ENCODE measurements at regions not wholly inside any gene's neighbourhood (a gene's known extent, or its start where the extent isn't known, plus 50 kb on each side); places are given as distances from the start of the nearest gene placed in this dataset.

DNA sequence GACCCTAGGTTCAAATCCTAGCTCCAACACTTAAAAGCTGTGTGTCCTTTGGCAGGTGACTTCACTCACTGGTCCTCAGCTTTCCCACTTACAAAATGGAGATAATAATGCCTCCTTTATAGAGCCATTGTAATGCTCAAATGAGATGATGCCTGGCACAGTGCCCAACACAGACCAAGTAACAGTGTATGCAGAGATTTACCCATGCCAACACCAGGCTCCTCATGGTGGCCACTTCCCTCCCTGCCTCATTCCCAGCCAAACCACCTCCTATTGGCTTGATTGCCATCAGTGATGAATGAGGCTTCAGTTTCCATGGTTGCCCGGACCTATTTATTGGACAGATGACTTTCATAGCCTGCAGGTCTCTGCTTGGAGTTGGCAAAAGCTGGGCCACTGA lies 469.4 kb downstream of the CDK5RAP2 start:
- DNase-seq = peak; percentile 51 to 67

DNA sequence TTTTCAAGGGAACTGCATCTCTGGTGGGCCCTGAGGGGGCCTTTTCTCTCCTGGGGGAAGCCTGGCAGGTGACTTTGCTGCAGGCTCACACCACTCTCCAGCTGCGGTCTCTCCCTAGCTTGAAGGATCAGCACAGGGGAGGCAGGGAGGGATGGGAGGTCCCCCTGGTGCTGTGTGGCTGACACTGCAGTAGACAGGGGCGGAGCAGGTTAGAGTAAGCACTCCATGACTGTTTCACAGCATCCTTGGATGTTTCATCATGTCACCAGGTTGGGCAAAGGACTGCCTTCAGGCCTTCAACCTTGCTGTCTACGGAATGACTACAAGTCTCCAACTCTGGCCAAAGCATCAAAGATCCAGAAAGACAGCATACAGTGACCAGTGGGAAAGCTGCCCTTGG lies 470.7 kb downstream of the CDK5RAP2 start:
- DNase-seq = peak; percentile 28 to 42

GRCh38 chr9:120107138-120107537 lies 472.8 kb downstream of the CDK5RAP2 start:
- no peak for DNase-seq

DNA sequence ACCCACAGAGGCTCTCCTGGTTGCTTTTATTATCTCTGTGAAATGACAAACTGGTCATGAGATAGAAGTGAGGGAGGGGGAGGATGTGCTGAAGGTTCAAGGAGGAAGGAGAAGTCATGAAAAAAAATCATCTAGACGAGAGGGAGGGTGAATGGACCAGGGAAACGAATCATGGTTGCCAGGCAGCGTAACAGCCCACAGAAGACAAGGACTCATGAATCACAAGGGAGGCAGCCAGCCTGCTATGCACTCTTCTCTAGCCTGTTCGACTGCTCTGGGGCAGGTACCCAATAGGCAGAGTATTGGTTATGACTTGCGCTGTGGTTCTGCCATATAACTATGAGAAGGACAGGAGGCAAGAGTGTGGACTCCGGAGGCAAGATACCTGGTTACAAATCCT lies 475.2 kb downstream of the CDK5RAP2 start:
- DNase-seq = no peak

- DNase-seq = no peak
Measured at GRCh38 chr9:120100595-120100994, 479.4 kb downstream of the CDK5RAP2 start.

- DNase-seq = no peak
Measured at GRCh38 chr9:120099065-120099464, 480.9 kb downstream of the CDK5RAP2 start.

GRCh38 chr9:120098584-120098983 lies 481.4 kb downstream of the CDK5RAP2 start:
- DNase-seq = no peak

DNA sequence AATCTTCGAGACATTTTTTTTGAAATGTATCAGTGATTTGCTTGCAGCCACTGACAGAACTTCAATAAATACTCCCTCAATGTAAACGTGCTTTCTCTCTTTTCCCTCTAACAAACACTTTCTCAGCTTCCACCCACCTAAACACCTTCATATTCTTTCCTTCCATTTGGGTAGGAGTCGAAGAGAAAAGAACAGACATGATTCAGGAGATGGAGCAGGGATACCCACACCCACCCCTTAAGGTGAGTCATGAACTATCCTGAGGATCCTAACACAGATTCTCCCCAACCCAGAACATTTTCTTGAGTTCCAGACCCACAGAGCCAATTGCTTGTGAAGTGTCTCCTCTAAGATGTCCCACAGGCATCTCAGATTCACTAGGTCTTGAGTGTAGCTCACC lies 488.8 kb downstream of the CDK5RAP2 start:
- DNase-seq = no peak

DNA sequence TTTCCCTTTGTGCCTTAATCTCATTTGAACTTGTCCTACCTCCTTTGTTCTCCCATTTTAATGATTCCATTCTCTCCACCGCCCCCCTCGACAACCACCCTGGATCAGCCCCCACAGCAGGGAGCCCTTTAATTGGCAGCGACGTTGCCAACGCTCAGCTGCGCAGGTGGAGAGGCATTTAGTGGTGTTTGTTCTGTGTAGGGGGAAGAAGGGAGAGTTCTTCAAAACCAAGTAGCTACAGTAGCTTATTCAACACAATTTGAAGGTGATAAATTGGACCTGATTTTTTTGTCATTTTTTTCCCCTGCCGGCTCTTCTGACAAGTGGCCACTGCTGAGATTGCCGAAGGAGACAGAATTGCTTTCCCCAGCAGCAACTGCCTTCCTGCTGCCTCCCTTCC lies 499.1 kb downstream of the CDK5RAP2 start:
- peak; percentile 92 to 93 for DNase-seq

GRCh38 chr9:120078112-120078511 lies 501.9 kb downstream of the CDK5RAP2 start:
- no peak for DNase-seq

DNA sequence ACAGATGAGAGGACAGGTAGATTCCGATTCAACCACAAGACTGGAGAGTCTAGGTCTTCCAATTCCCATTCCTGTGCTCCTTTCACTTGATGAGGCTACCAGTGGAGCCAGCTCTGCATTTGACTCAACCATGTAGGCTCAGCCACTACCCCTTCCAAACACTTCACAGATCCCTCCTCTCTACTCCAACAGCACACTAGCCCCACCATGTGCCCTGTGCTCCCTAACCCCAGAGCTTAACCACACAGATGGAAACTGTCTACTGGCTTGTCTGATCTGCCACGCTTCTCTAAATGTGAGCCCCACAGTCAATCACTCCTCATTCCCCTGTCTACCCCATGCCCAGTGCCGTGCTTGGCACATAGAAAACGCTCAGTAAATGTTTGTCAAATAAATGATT lies 508.2 kb downstream of the CDK5RAP2 start:
- no peak for DNase-seq

DNA sequence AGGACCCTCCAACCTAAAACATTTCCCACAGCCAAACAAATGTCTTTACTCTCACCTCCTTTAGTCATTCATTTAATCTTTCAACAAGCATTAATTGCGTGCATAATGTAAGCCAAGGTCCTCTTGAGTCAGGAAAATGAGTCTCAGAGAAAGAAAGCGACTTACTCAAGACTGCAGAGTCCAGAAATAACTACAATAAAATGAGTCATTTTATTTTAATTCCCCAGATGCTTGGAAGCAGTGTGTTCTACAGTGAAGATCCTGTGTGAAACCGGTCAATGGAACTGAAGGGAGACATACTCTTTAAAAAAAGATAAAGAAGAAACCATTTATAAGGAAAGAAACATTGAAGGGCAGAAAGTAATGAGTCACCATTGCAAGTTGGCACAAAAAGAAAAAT lies 513.7 kb downstream of the CDK5RAP2 start:
- no peak for DNase-seq

DNA sequence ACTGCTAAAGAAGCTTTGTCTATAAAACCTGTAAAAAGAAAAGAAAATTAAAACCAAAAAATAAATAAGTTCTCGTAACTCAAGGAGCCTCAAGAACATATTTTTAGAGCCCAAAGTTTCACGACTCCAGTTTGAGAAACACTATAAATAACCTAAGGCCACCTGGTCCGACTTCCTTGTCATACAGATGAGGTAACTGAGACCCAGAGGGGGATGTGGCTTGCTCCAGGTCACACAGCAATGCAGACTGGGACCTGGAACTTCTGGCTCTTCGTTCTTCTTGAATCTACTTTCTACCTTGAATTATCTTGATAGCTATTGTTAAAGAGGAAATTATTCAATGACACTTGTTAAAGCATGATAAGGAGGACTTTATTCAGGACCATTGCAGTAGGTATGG lies 514.8 kb downstream of the CDK5RAP2 start:
- DNase-seq = no peak

DNA sequence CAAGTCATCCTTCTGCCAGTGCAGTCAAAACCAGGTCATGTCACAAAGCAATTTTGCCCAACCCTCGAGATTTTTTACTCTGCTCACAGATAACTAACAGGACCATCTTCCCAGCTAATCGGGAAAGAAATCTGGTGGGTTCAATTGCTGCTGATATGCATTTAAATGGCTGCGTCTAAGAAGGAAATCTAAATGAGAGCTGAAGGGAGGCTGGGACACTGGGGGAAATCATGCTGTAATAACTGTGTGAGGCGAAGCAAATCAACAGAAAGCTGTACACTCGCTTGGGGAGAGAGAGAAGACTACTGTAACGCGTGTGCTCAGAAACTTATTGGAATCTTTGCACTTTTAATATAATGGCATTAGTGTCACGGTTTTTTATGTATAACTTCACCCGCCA lies 535.0 kb downstream of the CDK5RAP2 start:
- no peak for DNase-seq

DNA sequence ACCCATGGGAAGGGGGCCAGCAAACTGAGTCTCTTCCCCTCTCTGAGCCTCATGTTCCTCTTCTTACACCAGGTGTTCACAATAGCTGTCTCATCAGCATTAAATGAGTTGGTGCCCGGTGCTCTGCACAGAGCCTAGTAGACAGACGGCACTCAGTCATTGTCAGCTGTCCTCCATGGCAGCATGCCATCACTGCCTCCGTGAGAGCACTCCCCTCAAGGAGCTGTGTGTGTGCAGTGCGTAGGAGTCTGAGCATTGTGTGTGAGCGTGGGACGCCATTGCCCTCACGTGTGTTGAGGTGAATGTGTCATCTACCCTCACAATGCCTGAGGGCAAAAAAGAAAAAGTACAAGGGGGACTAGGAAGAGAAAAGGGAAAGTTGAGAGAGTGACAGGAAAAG lies 536.5 kb downstream of the CDK5RAP2 start:
- DNase-seq = no peak

DNA sequence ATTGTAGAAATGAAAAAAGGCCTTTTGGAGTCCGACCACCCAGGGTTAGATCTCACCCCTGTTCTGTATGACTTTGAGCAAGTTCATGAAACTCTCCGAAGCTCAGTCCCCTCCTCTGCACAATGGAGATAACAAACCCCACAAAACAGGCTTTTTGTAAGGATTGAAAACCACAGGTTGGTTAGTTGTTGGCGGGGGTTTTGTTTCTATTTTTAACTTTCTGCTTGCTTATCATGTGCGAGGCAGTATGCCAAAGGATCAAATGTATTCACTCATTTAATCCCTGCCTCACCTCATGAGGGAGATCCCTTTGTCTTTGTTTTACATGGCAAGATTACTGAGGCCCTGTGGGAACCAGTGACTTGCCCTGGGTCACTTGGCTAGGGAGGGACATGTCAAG lies 539.1 kb downstream of the CDK5RAP2 start:
- no peak for DNase-seq

GRCh38 chr9:120038342-120038741 lies 541.6 kb downstream of the CDK5RAP2 start:
- DNase-seq = no peak

DNA sequence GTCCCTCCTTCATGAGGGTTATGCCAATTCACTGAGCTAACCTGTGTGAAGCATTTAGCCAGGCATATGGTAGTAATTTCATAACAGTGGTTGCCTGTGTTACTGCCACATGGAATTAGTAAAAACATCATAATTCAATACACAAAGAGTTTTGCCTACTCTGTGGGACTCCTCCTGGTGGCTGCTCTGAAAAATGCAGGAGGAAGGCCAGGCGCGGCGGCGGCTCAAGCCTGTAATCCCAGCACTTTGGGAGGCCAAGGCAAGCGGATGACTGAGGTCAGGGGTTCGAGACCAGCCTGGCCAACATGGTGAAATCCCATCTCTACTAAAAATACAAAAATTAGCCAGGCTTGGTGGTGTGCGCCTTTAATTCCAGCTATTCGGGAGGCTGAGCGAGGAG lies 547.3 kb downstream of the CDK5RAP2 start:
- no peak for DNase-seq

DNA sequence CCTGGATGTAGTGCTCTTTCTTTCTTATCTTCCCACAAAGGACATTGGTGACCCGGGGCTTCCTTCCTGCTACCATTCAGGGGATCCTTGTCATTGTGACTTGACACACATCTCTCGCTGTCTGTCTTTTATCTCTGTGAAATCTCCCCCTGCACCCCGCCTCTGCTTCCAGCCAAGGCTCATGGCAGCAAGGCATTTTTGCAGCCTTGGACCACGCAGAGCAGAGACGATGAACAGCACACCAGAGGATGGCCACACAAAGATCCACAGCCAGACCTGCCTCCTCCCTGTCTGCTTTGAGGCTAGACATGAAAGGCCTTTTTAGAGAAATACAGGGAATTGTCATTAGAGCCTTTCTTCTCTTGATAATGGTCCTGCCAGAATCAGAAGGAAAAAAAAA lies 549.1 kb downstream of the CDK5RAP2 start:
- no peak for DNase-seq

- DNase-seq = no peak
Measured at GRCh38 chr9:120018550-120018949, 561.4 kb downstream of the CDK5RAP2 start.

- DNase-seq = no peak
Measured at GRCh38 chr9:120018037-120018436, 561.9 kb downstream of the CDK5RAP2 start.

DNA sequence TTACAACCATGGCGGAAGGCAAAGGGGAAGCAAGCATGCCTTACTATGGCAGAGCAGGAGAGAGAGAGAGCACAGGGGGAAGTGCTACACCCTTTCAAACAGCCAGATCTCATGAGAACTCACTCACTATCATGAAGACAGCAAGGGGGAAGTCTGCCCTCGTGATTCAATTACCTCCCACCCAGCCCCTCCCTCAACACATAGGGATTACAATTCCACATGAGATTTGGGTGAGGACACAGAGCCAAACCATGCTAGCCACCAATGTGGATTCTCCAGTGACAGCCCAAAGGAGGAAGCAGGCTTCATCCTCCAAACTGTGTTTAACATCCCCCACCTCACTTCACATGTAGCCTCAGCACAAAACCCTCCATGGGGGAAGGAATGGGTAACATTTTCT lies 563.7 kb downstream of the CDK5RAP2 start:
- no peak for DNase-seq

DNA sequence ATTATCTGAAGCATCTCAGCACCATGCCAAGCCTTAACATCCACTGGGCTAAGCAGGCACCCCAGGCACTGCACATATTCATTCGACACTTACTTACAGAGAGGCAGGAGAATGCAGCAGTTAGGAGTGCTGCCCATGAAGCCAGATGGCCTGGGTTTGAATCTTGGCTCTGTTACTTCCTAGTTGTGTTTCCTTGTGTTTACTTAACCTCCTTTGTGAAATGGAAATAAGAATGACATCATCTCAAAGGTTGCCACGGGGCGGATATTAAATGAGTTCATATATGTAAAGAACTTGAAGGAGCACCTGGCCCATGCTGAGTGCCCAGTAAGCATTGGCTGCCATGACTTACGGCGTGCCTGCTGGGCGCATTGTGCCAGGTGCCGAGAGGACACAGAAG lies 565.2 kb downstream of the CDK5RAP2 start:
- no peak for DNase-seq

- DNase-seq = no peak
Measured at GRCh38 chr9:120009856-120010255, 570.1 kb downstream of the CDK5RAP2 start.

GRCh38 chr9:120001536-120001935 lies 578.4 kb downstream of the CDK5RAP2 start:
- DNase-seq = no peak

DNA sequence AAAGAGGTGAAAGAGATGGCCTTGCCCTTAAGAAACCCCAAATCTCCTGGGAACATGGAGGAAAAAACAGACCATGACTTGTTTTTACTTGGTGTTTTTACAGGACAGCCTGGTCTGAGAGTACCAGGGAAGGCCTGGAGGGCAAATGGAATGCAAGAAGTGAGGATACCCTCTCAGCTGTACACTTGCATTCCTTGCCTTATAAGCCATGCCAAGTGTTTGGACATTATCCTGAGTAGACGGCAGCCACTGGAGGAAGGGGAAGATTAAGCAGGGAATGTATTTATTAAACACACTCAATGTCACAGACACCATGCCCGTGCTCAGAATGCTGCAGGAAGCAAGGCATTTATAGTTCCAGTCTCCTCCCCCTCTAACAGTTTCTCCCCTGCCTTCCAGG lies 581.4 kb downstream of the CDK5RAP2 start:
- DNase-seq = no peak

Data from NCI-H2081 (cell line).